K562 (cell line): ENCODE measurements at regions not wholly inside any gene's neighbourhood (a gene's known extent, or its start where the extent isn't known, plus 50 kb on each side); places are given as distances from the start of the nearest gene placed in this dataset.

Experiments used
- DNMT1 ChIP-seq: fragments of 450-650 bp; IDR thresholded peaks from 2 replicates; pipeline ENCODE4 v1.6.1; 2016; ENCODE audit warnings: antibody characterized with exemption, mild to moderate bottlenecking
- POLR2A ChIP-seq: fragments of 450-650 bp; conservative IDR thresholded peaks from 2 replicates; pipeline ENCODE4 v1.6.1; 2016
- TF ChIP-seq, protein P1 (sequence below): sonication (generic); formaldehyde crosslinking; IDR thresholded peaks from 2 replicates; pipeline ENCODE4 v1.8.1; 2023; ENCODE audit warnings: mild to moderate bottlenecking, missing genetic modification reagents
- TF ChIP-seq, protein P2 (sequence below): sonication (generic); formaldehyde crosslinking; IDR thresholded peaks from 2 replicates; pipeline ENCODE4 v1.8.1; 2023; ENCODE audit warnings: mild to moderate bottlenecking, missing genetic modification reagents

DNA sequence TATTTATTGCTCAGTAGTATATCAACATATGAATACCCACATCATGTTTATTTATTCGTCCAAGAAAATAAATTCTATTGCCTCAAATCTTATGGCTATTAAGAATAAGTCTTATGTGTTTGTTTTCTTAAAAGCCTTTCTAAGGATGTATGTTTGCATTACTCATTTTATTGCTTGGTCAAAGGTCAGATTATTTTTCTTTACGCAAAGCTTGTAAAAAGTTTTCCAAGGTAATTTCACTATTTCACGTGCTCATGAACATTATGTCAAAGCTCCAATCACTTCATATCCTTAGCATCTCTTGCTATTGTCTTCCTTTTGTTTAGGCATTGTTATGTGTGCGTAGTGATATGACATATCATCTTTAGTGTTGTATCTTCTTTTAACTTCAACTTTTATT lies 258.5 kb upstream of the FSTL5 start:
- TF ChIP-seq POLR2A (no peak), DNMT1 (no peak)
- TF ChIP-seq, protein P1, sequence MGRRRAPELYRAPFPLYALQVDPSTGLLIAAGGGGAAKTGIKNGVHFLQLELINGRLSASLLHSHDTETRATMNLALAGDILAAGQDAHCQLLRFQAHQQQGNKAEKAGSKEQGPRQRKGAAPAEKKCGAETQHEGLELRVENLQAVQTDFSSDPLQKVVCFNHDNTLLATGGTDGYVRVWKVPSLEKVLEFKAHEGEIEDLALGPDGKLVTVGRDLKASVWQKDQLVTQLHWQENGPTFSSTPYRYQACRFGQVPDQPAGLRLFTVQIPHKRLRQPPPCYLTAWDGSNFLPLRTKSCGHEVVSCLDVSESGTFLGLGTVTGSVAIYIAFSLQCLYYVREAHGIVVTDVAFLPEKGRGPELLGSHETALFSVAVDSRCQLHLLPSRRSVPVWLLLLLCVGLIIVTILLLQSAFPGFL (CRISPR knock-in tag) = no peak
- TF ChIP-seq, protein P2, sequence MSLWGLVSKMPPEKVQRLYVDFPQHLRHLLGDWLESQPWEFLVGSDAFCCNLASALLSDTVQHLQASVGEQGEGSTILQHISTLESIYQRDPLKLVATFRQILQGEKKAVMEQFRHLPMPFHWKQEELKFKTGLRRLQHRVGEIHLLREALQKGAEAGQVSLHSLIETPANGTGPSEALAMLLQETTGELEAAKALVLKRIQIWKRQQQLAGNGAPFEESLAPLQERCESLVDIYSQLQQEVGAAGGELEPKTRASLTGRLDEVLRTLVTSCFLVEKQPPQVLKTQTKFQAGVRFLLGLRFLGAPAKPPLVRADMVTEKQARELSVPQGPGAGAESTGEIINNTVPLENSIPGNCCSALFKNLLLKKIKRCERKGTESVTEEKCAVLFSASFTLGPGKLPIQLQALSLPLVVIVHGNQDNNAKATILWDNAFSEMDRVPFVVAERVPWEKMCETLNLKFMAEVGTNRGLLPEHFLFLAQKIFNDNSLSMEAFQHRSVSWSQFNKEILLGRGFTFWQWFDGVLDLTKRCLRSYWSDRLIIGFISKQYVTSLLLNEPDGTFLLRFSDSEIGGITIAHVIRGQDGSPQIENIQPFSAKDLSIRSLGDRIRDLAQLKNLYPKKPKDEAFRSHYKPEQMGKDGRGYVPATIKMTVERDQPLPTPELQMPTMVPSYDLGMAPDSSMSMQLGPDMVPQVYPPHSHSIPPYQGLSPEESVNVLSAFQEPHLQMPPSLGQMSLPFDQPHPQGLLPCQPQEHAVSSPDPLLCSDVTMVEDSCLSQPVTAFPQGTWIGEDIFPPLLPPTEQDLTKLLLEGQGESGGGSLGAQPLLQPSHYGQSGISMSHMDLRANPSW (CRISPR knock-in tag) = no peak
